Spleen (tissue), 7 donors: ENCODE measurements at regions not wholly inside any gene's neighbourhood (a gene's known extent, or its start where the extent isn't known, plus 50 kb on each side); places are given as distances from the start of the nearest gene placed in this dataset.

Experiments used
- CTCF ChIP-seq, 11 experiments: fragments of 200-600 bp in 7 of 11; fragments of 450-650 bp in 4 of 11; sonication (generic) in 4 of 11; IDR thresholded peaks in 8 of 11; conservative IDR thresholded peaks in 3 of 11; 1 replicate in 7 of 11; 2 replicates in 4 of 11; pipeline versions ENCODE4 v1.4.0 to v1.8.0; 2016 to 2021; ENCODE audit warnings: antibody characterized with exemption in 11 of 11, inconsistent platforms in 4 of 11, mild to moderate bottlenecking in 1 of 11
- POLR2A ChIP-seq, 3 donors: fragments of 450-650 bp; IDR thresholded peaks; one replicate each; pipeline ENCODE4 v1.5.1; 2017; ENCODE audit warnings: antibody characterized with exemption in 3 of 3, mild to moderate bottlenecking in 1 of 3
- donor health status: DM: no; HTN: no; CAD: no; lungs with moderate emphysema.
- donor health status: DM: no; HTN: no; CAD: no.
- donor health status: DM: no; HTN: no; CAD: no.

- TF ChIP-seq CTCF (IDR thresholded peaks at IDR 0.05 in 8 of 11, conservative IDR thresholded peaks at IDR 0.05 in 3 of 11) (no peak), POLR2A (IDR thresholded peaks at IDR 0.05) (no peak)
Observed at GRCh38 chr9:13939701-13940490, 374.0 kb downstream of the NFIB start.
